GM12864 (cell line): ENCODE measurements at regions not wholly inside any gene's neighbourhood (a gene's known extent, or its start where the extent isn't known, plus 50 kb on each side); places are given as distances from the start of the nearest gene placed in this dataset.
"Not testable (repeated sequence)": the region's sequence is repeated elsewhere in the genome, so short reads cannot be mapped to it uniquely, and the experiment has no call there.

Experiments
- DNase-seq: peaks from one replicate; pipeline ENCODE4 v3.0.0-alpha.2; 2011; ENCODE audit warnings: low read depth
- H3K4me3 ChIP-seq: 2 replicates; pipeline ENCODE4 v1.5.1; 2011; ENCODE audit warnings: mild to moderate bottlenecking, low read depth, low read length, control low read depth
- TF ChIP-seq, protein P1 (sequence below): IDR thresholded peaks from 2 replicates; pipeline ENCODE4 v1.5.1; 2011; ENCODE audit warnings: low read depth, mild to moderate bottlenecking, moderate library complexity, low read length, control low read depth, inconsistent platforms; ENCODE audit errors: missing control alignments

DNA sequence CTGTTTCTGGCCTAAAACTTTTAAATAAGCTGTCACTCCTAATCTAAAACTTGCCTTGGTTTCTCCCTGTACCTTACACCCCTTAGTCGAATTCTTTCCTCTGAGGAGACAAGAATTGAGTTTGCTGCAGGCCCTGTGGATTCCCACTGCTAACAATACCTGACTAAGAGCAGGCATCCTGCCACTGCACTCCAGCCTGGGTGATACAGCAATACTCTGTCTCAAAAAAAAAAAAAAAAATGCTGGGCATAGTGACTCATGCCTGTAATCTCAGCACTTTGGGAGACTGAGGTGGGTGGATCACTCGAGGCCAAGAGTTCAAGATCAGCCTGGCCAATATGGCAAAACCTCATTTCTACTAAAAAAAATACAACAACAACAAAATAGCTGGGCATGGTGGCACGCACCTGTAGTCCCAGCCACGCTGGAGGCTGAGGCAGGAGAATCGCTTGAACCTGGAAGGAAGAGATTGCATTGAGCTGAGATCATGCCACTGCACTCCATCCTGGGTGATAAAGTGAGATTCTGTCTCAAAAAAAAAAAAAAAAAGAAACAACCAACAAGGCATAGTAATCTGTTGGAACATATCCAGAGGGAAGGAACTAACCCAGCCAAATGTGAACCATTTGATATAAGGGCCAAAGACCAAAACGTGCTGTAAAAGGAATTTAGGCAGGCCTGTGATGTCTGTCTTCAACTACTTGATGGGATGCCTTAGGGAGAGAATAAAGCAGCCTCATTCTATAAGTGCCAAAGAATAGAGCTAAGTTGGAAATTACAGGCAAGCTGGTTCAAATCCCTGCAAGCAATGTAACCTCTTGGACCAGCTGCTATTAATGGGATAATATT is 732.7 kb upstream of the AUTS2 start:
- TF ChIP-seq, protein P1, sequence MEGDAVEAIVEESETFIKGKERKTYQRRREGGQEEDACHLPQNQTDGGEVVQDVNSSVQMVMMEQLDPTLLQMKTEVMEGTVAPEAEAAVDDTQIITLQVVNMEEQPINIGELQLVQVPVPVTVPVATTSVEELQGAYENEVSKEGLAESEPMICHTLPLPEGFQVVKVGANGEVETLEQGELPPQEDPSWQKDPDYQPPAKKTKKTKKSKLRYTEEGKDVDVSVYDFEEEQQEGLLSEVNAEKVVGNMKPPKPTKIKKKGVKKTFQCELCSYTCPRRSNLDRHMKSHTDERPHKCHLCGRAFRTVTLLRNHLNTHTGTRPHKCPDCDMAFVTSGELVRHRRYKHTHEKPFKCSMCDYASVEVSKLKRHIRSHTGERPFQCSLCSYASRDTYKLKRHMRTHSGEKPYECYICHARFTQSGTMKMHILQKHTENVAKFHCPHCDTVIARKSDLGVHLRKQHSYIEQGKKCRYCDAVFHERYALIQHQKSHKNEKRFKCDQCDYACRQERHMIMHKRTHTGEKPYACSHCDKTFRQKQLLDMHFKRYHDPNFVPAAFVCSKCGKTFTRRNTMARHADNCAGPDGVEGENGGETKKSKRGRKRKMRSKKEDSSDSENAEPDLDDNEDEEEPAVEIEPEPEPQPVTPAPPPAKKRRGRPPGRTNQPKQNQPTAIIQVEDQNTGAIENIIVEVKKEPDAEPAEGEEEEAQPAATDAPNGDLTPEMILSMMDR: no peak
- H3K4me3 ChIP-seq: no peak overlapping the region
- no peak for DNase-seq

DNA sequence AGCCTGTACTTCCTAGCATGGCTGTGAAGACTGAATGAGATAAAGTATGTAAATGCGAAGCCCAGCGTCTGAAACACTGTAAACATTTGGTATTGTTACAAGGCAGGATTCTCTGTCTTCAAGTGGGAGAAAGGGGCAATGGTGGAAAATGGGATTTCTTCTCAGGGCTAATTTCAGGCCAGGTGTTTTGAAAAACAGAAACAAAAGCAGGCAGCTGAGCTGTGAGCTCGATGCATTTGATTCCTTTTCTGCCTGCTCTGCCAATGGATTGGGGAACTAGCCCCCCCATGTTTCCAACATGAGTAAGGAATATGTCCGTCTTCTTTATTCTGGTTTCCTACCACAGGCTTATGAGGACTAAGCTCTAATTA is 732.1 kb upstream of the AUTS2 start:
- DNase-seq: no peak
- TF ChIP-seq, protein P1: no peak
- no peak overlapping the region for H3K4me3 ChIP-seq

DNA sequence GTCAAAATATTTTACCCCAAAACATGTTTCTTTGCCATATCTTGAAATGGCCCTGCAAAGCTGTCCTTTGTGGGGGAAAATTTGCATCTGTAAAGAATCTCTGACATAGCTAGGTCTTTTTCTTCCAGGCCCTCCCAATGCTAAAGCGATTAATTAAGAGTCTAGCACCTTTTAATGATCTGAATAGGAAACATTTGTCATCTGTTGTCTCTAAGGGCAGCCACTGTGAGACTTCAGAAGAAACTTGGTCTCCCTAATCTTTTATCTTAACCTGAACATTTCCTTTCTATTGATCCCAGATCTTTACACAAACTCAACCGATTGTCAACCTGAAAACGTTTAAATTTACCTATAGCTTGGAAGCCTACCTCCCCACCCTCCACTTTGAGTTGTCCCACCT is 731.6 kb upstream of the AUTS2 start:
- not testable (repeated sequence) for DNase-seq

DNA sequence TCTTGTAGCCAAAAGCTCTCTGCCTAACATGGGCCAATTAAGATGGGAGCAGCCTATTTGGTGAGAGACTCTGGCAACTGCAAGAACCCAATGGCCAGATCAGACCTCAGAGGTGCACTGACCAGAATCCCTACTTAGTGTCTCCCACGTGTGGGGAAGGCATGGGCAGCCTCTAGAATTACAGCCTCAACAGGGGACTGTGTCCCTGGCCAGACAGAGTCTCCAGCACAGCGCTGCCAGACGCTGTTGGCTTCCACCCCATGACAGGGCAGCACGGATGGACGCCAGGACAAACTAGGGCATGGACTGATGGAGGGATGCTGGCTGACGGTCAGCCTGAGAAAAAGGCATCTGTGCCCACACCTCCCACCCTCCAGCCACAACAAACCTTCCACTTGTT is 729.3 kb upstream of the AUTS2 start:
- no peak for DNase-seq

More for the DNA sequence above, 731.6 kb upstream of the AUTS2 start:
- H3K4me3 ChIP-seq: not testable (repeated sequence)

DNA sequence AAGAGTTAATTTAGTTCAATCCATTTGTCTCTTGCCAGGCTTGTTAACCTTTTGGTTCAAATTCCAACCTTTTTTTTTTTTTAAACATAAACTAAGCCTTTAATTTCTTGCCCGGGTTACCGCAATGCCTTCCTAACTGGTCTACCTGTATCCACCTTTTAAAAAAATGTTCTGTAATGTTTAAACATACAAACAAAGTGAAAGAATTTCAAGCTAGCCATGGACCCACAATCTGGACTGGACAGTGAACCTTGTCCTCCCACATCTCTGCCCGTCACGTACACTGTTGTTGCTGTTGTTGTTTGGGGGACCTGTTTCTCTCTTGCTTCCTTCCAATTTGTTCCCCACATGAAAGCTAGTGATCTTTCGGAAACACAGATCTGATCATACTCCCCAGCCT is 724.7 kb upstream of the AUTS2 start:
- TF ChIP-seq, protein P1: no peak
- DNase-seq: no peak
- H3K4me3 ChIP-seq: no peak overlapping the region

More for the DNA sequence above, 729.3 kb upstream of the AUTS2 start:
- TF ChIP-seq, protein P1: no peak
- H3K4me3 ChIP-seq: no peak overlapping the region

DNA sequence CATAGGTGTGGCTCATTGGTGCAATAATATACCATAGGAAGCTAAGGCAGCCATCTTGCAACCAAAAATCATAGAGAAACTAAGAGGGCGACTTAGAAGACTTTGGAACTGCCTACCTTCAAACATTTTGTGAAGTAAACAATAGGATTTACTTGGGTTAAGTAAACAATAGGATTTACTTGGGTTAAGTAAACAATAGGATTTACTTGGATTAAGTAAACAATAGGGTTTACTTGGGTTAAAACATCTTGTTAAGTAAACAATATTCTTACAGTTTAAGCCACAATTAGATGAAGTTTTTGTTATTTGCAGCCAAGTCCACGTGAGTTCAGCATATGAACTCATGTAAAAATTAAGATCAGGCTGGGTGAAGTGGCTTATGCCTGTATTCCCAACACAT is 722.4 kb upstream of the AUTS2 start:
- TF ChIP-seq, protein P1: no peak
- DNase-seq: no peak
- no peak overlapping the region for H3K4me3 ChIP-seq

DNA sequence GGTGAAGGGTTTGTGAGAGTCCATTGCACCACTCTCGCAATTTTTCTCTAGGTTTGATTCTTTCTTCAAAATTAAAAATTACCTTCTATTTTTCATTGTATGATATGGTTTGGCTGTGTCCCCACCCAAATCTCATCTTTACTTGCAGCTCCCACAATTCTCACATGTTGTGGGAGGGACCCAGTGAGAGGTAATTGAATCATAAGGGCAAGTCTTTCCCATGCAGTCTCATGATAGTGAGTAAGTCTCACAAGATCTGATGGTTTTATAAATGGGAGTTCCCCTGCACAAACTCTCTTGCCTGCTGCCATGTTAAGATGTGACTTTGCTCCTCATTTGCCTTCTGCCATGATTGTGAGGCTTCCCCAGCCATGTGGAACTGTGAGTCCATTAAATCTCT is 711.2 kb upstream of the AUTS2 start:
- DNase-seq, H3K4me3 ChIP-seq: not testable (repeated sequence)

DNA sequence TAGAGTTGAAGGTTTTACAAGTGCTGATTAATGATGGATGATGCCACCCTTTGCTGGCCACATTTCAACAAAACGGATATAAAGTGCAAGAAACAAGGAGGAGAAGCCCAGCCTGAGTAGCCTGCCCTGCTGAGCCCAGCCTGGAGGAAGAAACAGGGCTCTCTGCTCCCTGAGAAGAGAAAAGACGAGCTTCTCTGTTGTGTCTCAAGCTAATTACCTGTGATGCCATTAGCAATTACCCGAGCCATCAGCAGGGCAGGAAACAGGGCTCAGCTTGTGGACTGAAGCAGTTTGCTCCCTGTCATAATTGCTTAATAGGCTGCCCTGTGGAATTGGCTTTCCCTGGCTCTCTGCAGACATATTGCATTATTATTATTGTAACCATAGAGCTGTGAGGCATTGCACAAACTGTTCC is 709.3 kb upstream of the AUTS2 start:
- no peak overlapping the region for H3K4me3 ChIP-seq
- DNase-seq: no peak

More for the DNA sequence above, 709.3 kb upstream of the AUTS2 start:
- TF ChIP-seq, protein P1: no peak
